OCI-LY7 (cell line): ENCODE measurements at regions not wholly inside any gene's neighbourhood (a gene's known extent, or its start where the extent isn't known, plus 50 kb on each side); places are given as distances from the start of the nearest gene placed in this dataset.

Experiments
- BruUV-seq: library from RNA; stranded (reverse); fragments of 400-500 nt; replicated peaks from 2 replicates; lab custom pipeline; 2021; lab: Mats Ljungman, UMichigan
- CTCF ChIA-PET: fragments of 300-600 bp; sonication (Branson Sonifier 250); formaldehyde crosslinking; loops from one replicate; lab custom pipeline; 2022; ENCODE audit warnings: antibody characterized with exemption; ENCODE audit not compliant: unreplicated experiment; lab: Charles Lee
- POLR2A ChIA-PET: fragments of 300-600 bp; sonication (Branson Sonifier 250); formaldehyde crosslinking; loops from one replicate; lab custom pipeline; 2022; ENCODE audit warnings: antibody characterized with exemption; lab: Charles Lee
- DNase-seq: peaks from one replicate; pipeline ENCODE4 v3.0.0-alpha.2; 2015; ENCODE audit warnings: low spot score
- H2AFZ ChIP-seq: fragments of 200-600 bp; sonication (generic), shearing (Covaris generic); 2 replicates; pipeline ENCODE4 v1.6.1; 2014; ENCODE audit warnings: mild to moderate bottlenecking, antibody characterized with exemption, low read length, moderate library complexity
- H3K27ac ChIP-seq: fragments of 200-600 bp; sonication (generic); 2 replicates; pipeline ENCODE4 v1.5.1; 2014; ENCODE audit warnings: mixed run types, low read depth, mild to moderate bottlenecking, moderate library complexity, low read length, inconsistent platforms; ENCODE audit not compliant: poor library complexity, severe bottlenecking
- H3K36me3 ChIP-seq: fragments of 200-600 bp; sonication (generic); 2 replicates; pipeline ENCODE4 v1.6.1; 2014; ENCODE audit warnings: mild to moderate bottlenecking, antibody characterized with exemption, low read length, moderate library complexity, mixed read lengths; ENCODE audit not compliant: insufficient read depth
- H3K4me1 ChIP-seq: fragments of 200-600 bp; sonication (generic); 2 replicates; pipeline ENCODE4 v1.5.1; 2014; ENCODE audit warnings: mild to moderate bottlenecking, low read length; ENCODE audit not compliant: insufficient read depth, poor library complexity, severe bottlenecking
- H3K4me2 ChIP-seq: fragments of 200-600 bp; sonication (generic); 2 replicates; pipeline ENCODE4 v1.6.1; 2014; ENCODE audit warnings: mild to moderate bottlenecking, low read length
- H3K4me3 ChIP-seq: fragments of 200-600 bp; sonication (generic); 2 replicates; pipeline ENCODE4 v1.5.1; 2014; ENCODE audit warnings: mild to moderate bottlenecking, low read depth, low read length; ENCODE audit not compliant: poor library complexity, severe bottlenecking
- H3K79me2 ChIP-seq: fragments of 200-600 bp; sonication (generic); 2 replicates; pipeline ENCODE4 v1.6.1; 2016; ENCODE audit warnings: low read depth, mild to moderate bottlenecking, low read length, moderate library complexity, mixed read lengths; ENCODE audit not compliant: insufficient read depth
- H3K9me2 ChIP-seq: fragments of 200-600 bp; sonication (generic); 2 replicates; pipeline ENCODE4 v1.6.1; 2016; ENCODE audit warnings: mild to moderate bottlenecking, low read length, mixed read lengths; ENCODE audit not compliant: insufficient read depth
- H3K9me3 ChIP-seq: fragments of 200-600 bp; sonication (generic); 2 replicates; pipeline ENCODE4 v1.6.1; 2014; ENCODE audit warnings: mild to moderate bottlenecking, mixed run types, low read length, mixed read lengths
- H4K20me1 ChIP-seq: fragments of 200-600 bp; sonication (generic); 2 replicates; pipeline ENCODE4 v1.6.1; 2014; ENCODE audit warnings: mild to moderate bottlenecking, antibody characterized with exemption, low read length, moderate library complexity, mixed read lengths; ENCODE audit not compliant: insufficient read depth
- EZH2phosphoT487 ChIP-seq: fragments of 200-600 bp; sonication (generic); IDR thresholded peaks from 2 replicates; pipeline ENCODE4 v1.6.1; 2018; ENCODE audit warnings: low read depth, borderline replicate concordance, mild to moderate bottlenecking, mixed run types, antibody characterized with exemption, low read length, moderate library complexity, mixed read lengths
- intact Hi-C: fragments of 100-400 bp; cut with micrococcal nuclease; formaldehyde crosslinking; loops from one replicate; pipeline ENCODE4 v1.10.0; 2022; ENCODE audit not compliant: unreplicated experiment
- TF ChIP-seq, protein P1 (sequence below): fragments of 200-600 bp; sonication (generic); conservative IDR thresholded peaks from 2 replicates; pipeline ENCODE4 v1.5.1; 2014; ENCODE audit warnings: mild to moderate bottlenecking, antibody characterized with exemption, low read length, moderate library complexity, mixed read lengths

GRCh38 chr15:31792611-31793199, 237.6 kb upstream of the CHRNA7 start:
- no peaks in the 10 kb centered on the region for H3K9me2 ChIP-seq
- H3K79me2 ChIP-seq: no peaks in the 10 kb centered on the region
- ChIA-PET POLR2A (no interaction called here), CTCF (interaction anchor here (0.6 kb wide), 1 partner anchor 31 kb away, joined by 3 read pairs; no protein-coding TSS in a partner anchor)
- H3K4me3 ChIP-seq: no peak overlapping the region
- no peak for DNase-seq
- H4K20me1 ChIP-seq: no peaks in the 10 kb centered on the region
- H3K4me1 ChIP-seq: no peaks in the 10 kb centered on the region
- H3K36me3 ChIP-seq: no peaks in the 10 kb centered on the region
- no peak overlapping the region for H3K4me2 ChIP-seq
- no peak overlapping the region for H2AFZ ChIP-seq
- H3K9me3 ChIP-seq: no peaks in the 10 kb centered on the region
- BruUV-seq: no TSS peak
- TF ChIP-seq EZH2phosphoT487: no peak
- TF ChIP-seq, protein P1, sequence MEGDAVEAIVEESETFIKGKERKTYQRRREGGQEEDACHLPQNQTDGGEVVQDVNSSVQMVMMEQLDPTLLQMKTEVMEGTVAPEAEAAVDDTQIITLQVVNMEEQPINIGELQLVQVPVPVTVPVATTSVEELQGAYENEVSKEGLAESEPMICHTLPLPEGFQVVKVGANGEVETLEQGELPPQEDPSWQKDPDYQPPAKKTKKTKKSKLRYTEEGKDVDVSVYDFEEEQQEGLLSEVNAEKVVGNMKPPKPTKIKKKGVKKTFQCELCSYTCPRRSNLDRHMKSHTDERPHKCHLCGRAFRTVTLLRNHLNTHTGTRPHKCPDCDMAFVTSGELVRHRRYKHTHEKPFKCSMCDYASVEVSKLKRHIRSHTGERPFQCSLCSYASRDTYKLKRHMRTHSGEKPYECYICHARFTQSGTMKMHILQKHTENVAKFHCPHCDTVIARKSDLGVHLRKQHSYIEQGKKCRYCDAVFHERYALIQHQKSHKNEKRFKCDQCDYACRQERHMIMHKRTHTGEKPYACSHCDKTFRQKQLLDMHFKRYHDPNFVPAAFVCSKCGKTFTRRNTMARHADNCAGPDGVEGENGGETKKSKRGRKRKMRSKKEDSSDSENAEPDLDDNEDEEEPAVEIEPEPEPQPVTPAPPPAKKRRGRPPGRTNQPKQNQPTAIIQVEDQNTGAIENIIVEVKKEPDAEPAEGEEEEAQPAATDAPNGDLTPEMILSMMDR: no peak
- intact Hi-C loops: no loop called here
- H3K27ac ChIP-seq: no peak overlapping the region

DNA sequence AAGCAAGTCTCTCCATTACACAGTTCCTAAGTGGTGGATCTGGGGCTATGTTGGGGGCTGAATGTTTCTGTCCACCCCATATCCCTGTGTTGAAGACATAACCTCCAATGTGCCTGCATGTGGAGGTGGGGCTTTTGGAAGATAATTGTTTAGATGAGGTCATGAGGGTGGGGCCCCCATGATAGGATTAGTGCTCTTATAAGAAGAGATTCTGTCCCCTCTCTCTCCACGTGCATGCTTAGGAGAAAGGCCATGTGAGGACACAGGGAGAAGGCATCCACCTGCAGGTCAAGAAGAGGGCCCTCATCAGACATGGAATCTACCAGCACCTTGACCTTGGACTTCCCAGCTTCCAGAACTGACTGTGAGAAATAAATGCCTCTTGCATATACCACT, 231.0 kb upstream of the CHRNA7 start:
- POLR2A ChIA-PET: no interaction called here
- DNase-seq: no peak

DNA sequence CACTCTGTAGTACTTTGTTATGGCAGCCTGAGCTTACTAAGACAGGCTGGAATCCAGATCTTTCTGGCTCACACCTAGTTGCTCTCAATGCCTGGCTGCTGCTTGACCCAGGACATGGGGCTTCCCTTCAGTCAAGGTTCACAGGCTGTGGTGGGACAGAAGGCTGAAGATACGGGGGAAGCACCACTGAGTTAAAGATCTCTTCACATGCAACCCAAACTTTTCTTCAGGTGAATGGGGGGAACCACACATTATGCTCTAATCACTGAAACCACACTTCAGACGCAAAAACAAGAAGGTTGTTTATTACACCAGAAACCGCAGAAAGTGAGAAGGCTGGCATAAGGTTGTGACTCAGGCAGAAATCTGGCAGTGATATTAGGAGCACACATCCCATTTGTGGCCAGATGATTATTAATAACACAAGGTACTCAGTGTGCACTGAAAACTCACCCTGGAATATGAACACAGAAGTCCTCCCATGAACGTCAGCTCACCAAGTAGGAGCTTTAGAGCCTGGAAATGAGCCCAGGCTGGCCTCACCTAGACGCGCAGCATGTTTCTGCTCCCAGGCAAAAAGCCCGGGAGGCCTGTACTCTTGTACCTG, 230.5 kb upstream of the CHRNA7 start:
- no TSS peak for BruUV-seq
- Histone ChIP-seq H3K36me3 (no peaks in the 10 kb centered on the region), H3K79me2 (no peaks in the 10 kb centered on the region), H3K27ac (no peak overlapping the region), H3K9me3 (no peaks in the 10 kb centered on the region), H3K4me2 (no peak overlapping the region), H3K4me3 (no peak overlapping the region), H3K4me1 (no peaks in the 10 kb centered on the region), H2AFZ (no peak overlapping the region), H4K20me1 (no peaks in the 10 kb centered on the region), H3K9me2 (no peaks in the 10 kb centered on the region)
- POLR2A ChIA-PET: no interaction called here
- CTCF ChIA-PET: no interaction called here
- TF ChIP-seq EZH2phosphoT487: no peak
- TF ChIP-seq, protein P1: no peak
- DNase-seq: no peak
- intact Hi-C loops: no loop called here

More for the DNA sequence above, 231.0 kb upstream of the CHRNA7 start:
- no peaks in the 10 kb centered on the region for H3K79me2 ChIP-seq
- H3K27ac ChIP-seq: no peak overlapping the region
- no peaks in the 10 kb centered on the region for H3K36me3 ChIP-seq
- H3K4me3 ChIP-seq: no peak overlapping the region
- no TSS peak for BruUV-seq
- no peak overlapping the region for H2AFZ ChIP-seq
- CTCF ChIA-PET: no interaction called here
- H3K9me2 ChIP-seq: no peaks in the 10 kb centered on the region
- H3K4me2 ChIP-seq: no peak overlapping the region
- no peaks in the 10 kb centered on the region for H4K20me1 ChIP-seq
- H3K4me1 ChIP-seq: no peaks in the 10 kb centered on the region
- TF ChIP-seq EZH2phosphoT487: no peak
- TF ChIP-seq, protein P1: no peak
- no peaks in the 10 kb centered on the region for H3K9me3 ChIP-seq
- intact Hi-C loops: no loop called here
